Spleen (tissue), 11 donors: ENCODE measurements at regions not wholly inside any gene's neighbourhood (a gene's known extent, or its start where the extent isn't known, plus 50 kb on each side); places are given as distances from the start of the nearest gene placed in this dataset.

Experiments used
- DNase-seq: peaks from one replicate; pipeline ENCODE4 v3.0.0-alpha.2; 2020
- H3K27ac ChIP-seq, 8 donors: fragments of 200-600 bp; sonication (generic) in 7 of 8; 1 replicate in 4 of 8; 2 replicates in 4 of 8; pipeline versions ENCODE4 v1.5.0 to v1.8.0; 2016 to 2021; ENCODE audit warnings: inconsistent platforms in 4 of 8, mild to moderate bottlenecking in 4 of 8, moderate library complexity in 1 of 8
- H3K27me3 ChIP-seq, 7 donors: fragments of 200-600 bp; sonication (generic) in 6 of 7; replicated peaks in 1 of 7; 1 replicate in 4 of 7; 2 replicates in 3 of 7; pipeline versions ENCODE4 v1.5.0 to v1.8.0; 2016 to 2021; ENCODE audit warnings: inconsistent platforms in 3 of 7, mild to moderate bottlenecking in 1 of 7
- H3K36me3 ChIP-seq, 6 donors: fragments of 200-600 bp; sonication (generic) in 5 of 6; 1 replicate in 4 of 6; 2 replicates in 2 of 6; pipeline versions ENCODE4 v1.5.0 to v1.8.0; 2016 to 2021; ENCODE audit warnings: inconsistent platforms in 2 of 6
- H3K4me1 ChIP-seq, 6 donors: fragments of 200-600 bp; sonication (generic) in 5 of 6; 1 replicate in 3 of 6; 2 replicates in 3 of 6; pipeline versions ENCODE4 v1.5.0 to v1.8.0; 2016 to 2021; ENCODE audit warnings: inconsistent platforms in 3 of 6
- H3K4me3 ChIP-seq, 8 donors: fragments of 200-600 bp; sonication (generic) in 7 of 8; 1 replicate in 4 of 8; 2 replicates in 4 of 8; pipeline versions ENCODE4 v1.5.0 to v1.8.0; 2016 to 2021; ENCODE audit warnings: inconsistent platforms in 4 of 8, mild to moderate bottlenecking in 4 of 8, moderate library complexity in 2 of 8
- H3K9me3 ChIP-seq, 8 donors: fragments of 200-600 bp; sonication (generic) in 7 of 8; 1 replicate in 4 of 8; 2 replicates in 4 of 8; pipeline versions ENCODE4 v1.5.0 to v1.8.0; 2016 to 2021; ENCODE audit warnings: inconsistent platforms in 4 of 8
- CTCF ChIP-seq, 11 experiments: fragments of 200-600 bp in 7 of 11; fragments of 450-650 bp in 4 of 11; sonication (generic) in 4 of 11; IDR thresholded peaks in 8 of 11; conservative IDR thresholded peaks in 3 of 11; 1 replicate in 7 of 11; 2 replicates in 4 of 11; pipeline versions ENCODE4 v1.4.0 to v1.8.0; 2016 to 2021; ENCODE audit warnings: antibody characterized with exemption in 11 of 11, inconsistent platforms in 4 of 11, mild to moderate bottlenecking in 1 of 11
- POLR2A ChIP-seq, 3 donors: fragments of 450-650 bp; IDR thresholded peaks; one replicate each; pipeline ENCODE4 v1.5.1; 2017; ENCODE audit warnings: antibody characterized with exemption in 3 of 3, mild to moderate bottlenecking in 1 of 3
- POLR2AphosphoS5 ChIP-seq, 3 donors: sonication (generic); formaldehyde crosslinking; IDR thresholded peaks; one replicate each; pipeline ENCODE4 v1.5.1; 2017; ENCODE audit warnings: antibody characterized with exemption in 3 of 3
- WGBS, 5 donors: extraction: QIAGEN DNeasy Blood & Tissue Kit in 3 of 5; methylation state at CpG; one replicate each; pipeline versions ENCODE4 v1.1.5 to v1.1.7; 2013 to 2018; 5-methylcytosine and 5-hydroxymethylcytosine counted together
- intact Hi-C: fragments of 100-400 bp; cut with DNase I; formaldehyde crosslinking; loops from one replicate; pipeline ENCODE4 v1.15.0; 2023; ENCODE audit warnings: low total_unique reads
- donor health status: healthy with polysubstance abuse.
- donor health status: DM: no; HTN: no; CAD: no; lungs with moderate emphysema.
- donor health status: DM: no; HTN: no; CAD: no.
- donor health status: Bipolar disorder and iron deficiency.
- donor health status: healthy.
- donor health status: DM: no; HTN: no; CAD: no.
- donor health status: DM: yes; HTN: yes; CAD: no.

DNA sequence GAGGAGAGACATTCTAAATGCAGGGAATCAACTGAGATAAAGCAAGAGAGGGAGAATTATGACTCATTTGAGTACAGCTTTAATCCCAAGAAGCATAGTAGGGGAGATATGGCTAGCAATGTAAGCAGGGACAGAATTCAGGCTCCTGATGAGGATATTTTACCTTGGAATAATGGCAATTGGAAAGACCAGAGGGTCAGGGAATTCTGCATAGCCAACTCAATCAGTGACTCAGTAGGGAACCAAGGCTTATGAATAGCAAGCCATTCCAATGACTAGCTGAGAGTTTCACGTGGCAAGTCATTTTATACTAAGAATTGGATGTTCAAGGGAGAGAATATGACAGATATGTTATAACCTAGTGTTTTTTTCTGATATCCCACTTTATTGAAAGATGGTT is 563.8 kb upstream of the NETO1 start:
- no peaks in the 10 kb centered on the region for H3K9me3 ChIP-seq
- H3K4me1 ChIP-seq = no peaks in the 10 kb centered on the region
- no peaks in the 10 kb centered on the region for H3K27me3 ChIP-seq
- H3K27ac ChIP-seq = no peak overlapping the region
- no peaks in the 10 kb centered on the region for H3K36me3 ChIP-seq
- intact Hi-C loops = no loop called here
- TF ChIP-seq POLR2AphosphoS5 (IDR thresholded peaks at IDR 0.05) (no peak), POLR2A (IDR thresholded peaks at IDR 0.05) (no peak), CTCF (IDR thresholded peaks at IDR 0.05 in 8 of 11, conservative IDR thresholded peaks at IDR 0.05 in 3 of 11) (no peak)
- 50 to 79% (median 63%) methylated on average over 1 of the region's 1 CpG for WGBS, 5 donors
- DNase-seq = no peak
- H3K4me3 ChIP-seq = no peak overlapping the region

- Histone ChIP-seq H3K27me3 (no peaks in the 10 kb centered on the region), H3K27ac (no peak overlapping the region), H3K4me1 (no peaks in the 10 kb centered on the region), H3K36me3 (no peaks in the 10 kb centered on the region), H3K4me3 (no peak overlapping the region), H3K9me3 (peaks cover 0 to 21% (median 4%) of the 10 kb centered on the region in 8 donors)
- intact Hi-C loops = no loop called here
- no peak for DNase-seq
- TF ChIP-seq POLR2AphosphoS5 (IDR thresholded peaks at IDR 0.05) (no peak), POLR2A (IDR thresholded peaks at IDR 0.05) (no peak), CTCF (IDR thresholded peaks at IDR 0.05 in 8 of 11, conservative IDR thresholded peaks at IDR 0.05 in 3 of 11) (no peak)
Observed at GRCh38 chr18:73421010-73421409, 553.2 kb upstream of the NETO1 start.

GRCh38 chr18:73419531-73419930 is 551.7 kb upstream of the NETO1 start:
- WGBS, 5 donors = 67 to 83% (median 76%) methylated on average over 4 of the region's 4 CpGs
- intact Hi-C loops = no loop called here
- DNase-seq = no peak
- no peaks in the 10 kb centered on the region for H3K27me3 ChIP-seq
- H3K9me3 ChIP-seq = peaks cover 0 to 21% (median 4%) of the 10 kb centered on the region in 8 donors
- no peaks in the 10 kb centered on the region for H3K4me1 ChIP-seq
- no peak overlapping the region for H3K27ac ChIP-seq
- no peak overlapping the region for H3K4me3 ChIP-seq
- H3K36me3 ChIP-seq = no peaks in the 10 kb centered on the region
- TF ChIP-seq CTCF (IDR thresholded peaks at IDR 0.05 in 8 of 11, conservative IDR thresholded peaks at IDR 0.05 in 3 of 11) = no peak
- TF ChIP-seq POLR2AphosphoS5 (IDR thresholded peaks at IDR 0.05) = no peak
- no peak for TF ChIP-seq POLR2A (IDR thresholded peaks at IDR 0.05)

- Histone ChIP-seq H3K27ac (no peak overlapping the region), H3K4me1 (no peaks in the 10 kb centered on the region), H3K9me3 (peaks cover 0 to 21% (median 4%) of the 10 kb centered on the region in 8 donors), H3K27me3 (no peaks in the 10 kb centered on the region), H3K36me3 (no peaks in the 10 kb centered on the region), H3K4me3 (no peak overlapping the region)
- WGBS, 5 donors = 74 to 88% (median 82%) methylated on average over 4 of the region's 4 CpGs
- DNase-seq = no peak
- intact Hi-C loops = no loop called here
- TF ChIP-seq CTCF (IDR thresholded peaks at IDR 0.05 in 8 of 11, conservative IDR thresholded peaks at IDR 0.05 in 3 of 11) = no peak
- TF ChIP-seq POLR2A (IDR thresholded peaks at IDR 0.05) = no peak
- no peak for TF ChIP-seq POLR2AphosphoS5 (IDR thresholded peaks at IDR 0.05)
Observed at GRCh38 chr18:73414598-73414997, 546.8 kb upstream of the NETO1 start.
